ENCODE measurements at regions not wholly inside any gene's neighbourhood (a gene's known extent, or its start where the extent isn't known, plus 50 kb on each side); places are given as distances from the start of the nearest gene placed in this dataset.

GRCh38 chr18:41145516-41145915, 809.5 kb upstream of the PIK3C3 start:
- DNase-seq (ENCODE audit: low read depth) = peak; percentile 96
- no peak for TF ChIP-seq CTCF (IDR thresholded peaks at IDR 0.05; ENCODE audit: insufficient read depth, low read length, severe bottlenecking)

GRCh38 chr18:41144441-41144840, 810.6 kb upstream of the PIK3C3 start:
- no peaks in the 10 kb centered on the region for H3K36me3 ChIP-seq (ENCODE audit: control insufficient read depth, insufficient read depth, low read length)
- TF ChIP-seq CTCF (IDR thresholded peaks at IDR 0.05; ENCODE audit: insufficient read depth, low read length, severe bottlenecking) = no peak
- DNase-seq (ENCODE audit: low read depth) (peak; percentile 93), FAIRE-seq (no peak)
- no peaks in the 10 kb centered on the region for H3K27me3 ChIP-seq (ENCODE audit: control insufficient read depth, insufficient read depth, low read length)
- H3K4me3 ChIP-seq (ENCODE audit: low read depth, low read length) = no peak overlapping the region

More at GRCh38 chr18:41145516-41145915, 809.5 kb upstream of the PIK3C3 start:
- no peaks in the 10 kb centered on the region for H3K36me3 ChIP-seq (ENCODE audit: control insufficient read depth, insufficient read depth, low read length)
- no peak for FAIRE-seq
- H3K27me3 ChIP-seq (ENCODE audit: control insufficient read depth, insufficient read depth, low read length) = no peaks in the 10 kb centered on the region
- H3K4me3 ChIP-seq (ENCODE audit: low read depth, low read length) = no peak overlapping the region

GRCh38 chr18:41140506-41140905, 814.5 kb upstream of the PIK3C3 start:
- no peak for DNase-seq (ENCODE audit: low read depth)
- H3K4me3 ChIP-seq (ENCODE audit: low read depth, low read length) = no peak overlapping the region
- no peak for FAIRE-seq
- H3K27me3 ChIP-seq (ENCODE audit: control insufficient read depth, insufficient read depth, low read length) = no peaks in the 10 kb centered on the region
- TF ChIP-seq CTCF (IDR thresholded peaks at IDR 0.05; ENCODE audit: insufficient read depth, low read length, severe bottlenecking) = no peak
- H3K36me3 ChIP-seq (ENCODE audit: control insufficient read depth, insufficient read depth, low read length) = no peaks in the 10 kb centered on the region

GRCh38 chr18:41135146-41135545, 819.9 kb upstream of the PIK3C3 start:
- no peak for FAIRE-seq
- Histone ChIP-seq H3K4me3 (ENCODE audit: low read depth, low read length) (no peak overlapping the region), H3K36me3 (ENCODE audit: control insufficient read depth, insufficient read depth, low read length) (no peaks in the 10 kb centered on the region), H3K27me3 (ENCODE audit: control insufficient read depth, insufficient read depth, low read length) (no peaks in the 10 kb centered on the region)
- TF ChIP-seq CTCF (IDR thresholded peaks at IDR 0.05; ENCODE audit: insufficient read depth, low read length, severe bottlenecking) = no peak
- DNase-seq (ENCODE audit: low read depth) = peak; percentile 74

GRCh38 chr18:41134426-41134825, 820.6 kb upstream of the PIK3C3 start:
- DNase-seq (ENCODE audit: low read depth) (peak; percentile 38), FAIRE-seq (no peak)
- H3K27me3 ChIP-seq (ENCODE audit: control insufficient read depth, insufficient read depth, low read length) = no peaks in the 10 kb centered on the region
- no peaks in the 10 kb centered on the region for H3K36me3 ChIP-seq (ENCODE audit: control insufficient read depth, insufficient read depth, low read length)
- TF ChIP-seq CTCF (IDR thresholded peaks at IDR 0.05; ENCODE audit: insufficient read depth, low read length, severe bottlenecking) = no peak
- H3K4me3 ChIP-seq (ENCODE audit: low read depth, low read length) = no peak overlapping the region

- FAIRE-seq (no peak), DNase-seq (ENCODE audit: low read depth) (no peak)
- Histone ChIP-seq H3K27me3 (ENCODE audit: control insufficient read depth, insufficient read depth, low read length) (no peaks in the 10 kb centered on the region), H3K4me3 (ENCODE audit: low read depth, low read length) (no peak overlapping the region), H3K36me3 (ENCODE audit: control insufficient read depth, insufficient read depth, low read length) (no peaks in the 10 kb centered on the region)
- TF ChIP-seq CTCF (IDR thresholded peaks at IDR 0.05; ENCODE audit: insufficient read depth, low read length, severe bottlenecking) = no peak
Measured at GRCh38 chr18:41131050-41131449, 824.0 kb upstream of the PIK3C3 start.

All from bronchial epithelial cell (primary cell).